H1 (cell line): ENCODE measurements at regions not wholly inside any gene's neighbourhood (a gene's known extent, or its start where the extent isn't known, plus 50 kb on each side); places are given as distances from the start of the nearest gene placed in this dataset.

Experiments
- KDM1A ChIP-seq: fragments of 200-600, 300-600 bp; sonication (generic); IDR thresholded peaks from 2 replicates; pipeline ENCODE4 v1.7.1; 2016; ENCODE audit warnings: mild to moderate bottlenecking, low read length, borderline replicate concordance
- POLR2AphosphoS5 ChIP-seq: IDR thresholded peaks from 2 replicates; pipeline ENCODE4 v1.6.1; 2011; ENCODE audit warnings: low read depth, low read length
- TBP ChIP-seq: IDR thresholded peaks from 2 replicates; pipeline ENCODE4 v1.6.1; 2011; ENCODE audit warnings: low read depth, low read length, improper control_type of control experiment
- TF ChIP-seq, protein P1 (sequence below): fragments of 300-600 bp; sonication (generic); IDR thresholded peaks from 2 replicates; pipeline ENCODE4 v1.7.1; 2012; ENCODE audit warnings: low read length, moderate library complexity, mild to moderate bottlenecking, inconsistent platforms; ENCODE audit not compliant: insufficient replicate concordance

DNA sequence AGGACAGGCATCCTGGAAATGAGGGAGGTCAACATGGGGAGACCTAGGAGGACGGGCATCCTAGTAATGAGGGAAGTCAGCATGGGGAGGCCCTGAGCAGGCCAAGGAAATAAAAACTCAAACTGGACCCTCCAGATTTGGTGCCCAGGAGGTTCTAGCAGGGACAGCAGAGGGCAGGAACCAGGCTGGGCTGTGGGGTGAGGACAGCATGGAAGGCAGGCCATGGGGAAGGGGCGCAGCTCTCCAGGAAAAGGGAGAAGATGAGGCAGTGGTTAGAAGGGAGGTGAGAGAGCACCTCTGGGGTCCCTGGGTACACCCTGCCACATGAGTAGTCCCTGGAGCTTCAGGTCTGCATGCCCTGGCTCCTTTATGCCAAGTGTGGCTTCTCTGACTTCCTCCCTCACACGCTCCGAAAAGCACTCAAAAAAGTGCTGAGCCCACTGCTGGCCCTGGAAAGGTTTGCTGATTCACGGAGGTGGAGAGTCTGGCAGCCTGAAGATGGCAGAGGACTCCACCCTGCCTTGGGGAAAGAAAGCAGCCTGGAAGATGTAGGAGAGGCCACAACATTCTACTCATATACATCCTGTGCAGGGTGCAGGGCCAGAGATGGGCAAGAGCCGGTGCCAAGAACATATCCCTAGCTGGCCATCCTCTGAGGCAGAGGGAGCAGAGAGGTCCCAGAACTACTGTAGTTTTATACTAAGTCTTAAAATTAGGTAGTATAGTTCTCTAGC is 154.9 kb downstream of the MRPL14 start (continued):
- TF ChIP-seq KDM1A = no peak
- TF ChIP-seq, protein P1, sequence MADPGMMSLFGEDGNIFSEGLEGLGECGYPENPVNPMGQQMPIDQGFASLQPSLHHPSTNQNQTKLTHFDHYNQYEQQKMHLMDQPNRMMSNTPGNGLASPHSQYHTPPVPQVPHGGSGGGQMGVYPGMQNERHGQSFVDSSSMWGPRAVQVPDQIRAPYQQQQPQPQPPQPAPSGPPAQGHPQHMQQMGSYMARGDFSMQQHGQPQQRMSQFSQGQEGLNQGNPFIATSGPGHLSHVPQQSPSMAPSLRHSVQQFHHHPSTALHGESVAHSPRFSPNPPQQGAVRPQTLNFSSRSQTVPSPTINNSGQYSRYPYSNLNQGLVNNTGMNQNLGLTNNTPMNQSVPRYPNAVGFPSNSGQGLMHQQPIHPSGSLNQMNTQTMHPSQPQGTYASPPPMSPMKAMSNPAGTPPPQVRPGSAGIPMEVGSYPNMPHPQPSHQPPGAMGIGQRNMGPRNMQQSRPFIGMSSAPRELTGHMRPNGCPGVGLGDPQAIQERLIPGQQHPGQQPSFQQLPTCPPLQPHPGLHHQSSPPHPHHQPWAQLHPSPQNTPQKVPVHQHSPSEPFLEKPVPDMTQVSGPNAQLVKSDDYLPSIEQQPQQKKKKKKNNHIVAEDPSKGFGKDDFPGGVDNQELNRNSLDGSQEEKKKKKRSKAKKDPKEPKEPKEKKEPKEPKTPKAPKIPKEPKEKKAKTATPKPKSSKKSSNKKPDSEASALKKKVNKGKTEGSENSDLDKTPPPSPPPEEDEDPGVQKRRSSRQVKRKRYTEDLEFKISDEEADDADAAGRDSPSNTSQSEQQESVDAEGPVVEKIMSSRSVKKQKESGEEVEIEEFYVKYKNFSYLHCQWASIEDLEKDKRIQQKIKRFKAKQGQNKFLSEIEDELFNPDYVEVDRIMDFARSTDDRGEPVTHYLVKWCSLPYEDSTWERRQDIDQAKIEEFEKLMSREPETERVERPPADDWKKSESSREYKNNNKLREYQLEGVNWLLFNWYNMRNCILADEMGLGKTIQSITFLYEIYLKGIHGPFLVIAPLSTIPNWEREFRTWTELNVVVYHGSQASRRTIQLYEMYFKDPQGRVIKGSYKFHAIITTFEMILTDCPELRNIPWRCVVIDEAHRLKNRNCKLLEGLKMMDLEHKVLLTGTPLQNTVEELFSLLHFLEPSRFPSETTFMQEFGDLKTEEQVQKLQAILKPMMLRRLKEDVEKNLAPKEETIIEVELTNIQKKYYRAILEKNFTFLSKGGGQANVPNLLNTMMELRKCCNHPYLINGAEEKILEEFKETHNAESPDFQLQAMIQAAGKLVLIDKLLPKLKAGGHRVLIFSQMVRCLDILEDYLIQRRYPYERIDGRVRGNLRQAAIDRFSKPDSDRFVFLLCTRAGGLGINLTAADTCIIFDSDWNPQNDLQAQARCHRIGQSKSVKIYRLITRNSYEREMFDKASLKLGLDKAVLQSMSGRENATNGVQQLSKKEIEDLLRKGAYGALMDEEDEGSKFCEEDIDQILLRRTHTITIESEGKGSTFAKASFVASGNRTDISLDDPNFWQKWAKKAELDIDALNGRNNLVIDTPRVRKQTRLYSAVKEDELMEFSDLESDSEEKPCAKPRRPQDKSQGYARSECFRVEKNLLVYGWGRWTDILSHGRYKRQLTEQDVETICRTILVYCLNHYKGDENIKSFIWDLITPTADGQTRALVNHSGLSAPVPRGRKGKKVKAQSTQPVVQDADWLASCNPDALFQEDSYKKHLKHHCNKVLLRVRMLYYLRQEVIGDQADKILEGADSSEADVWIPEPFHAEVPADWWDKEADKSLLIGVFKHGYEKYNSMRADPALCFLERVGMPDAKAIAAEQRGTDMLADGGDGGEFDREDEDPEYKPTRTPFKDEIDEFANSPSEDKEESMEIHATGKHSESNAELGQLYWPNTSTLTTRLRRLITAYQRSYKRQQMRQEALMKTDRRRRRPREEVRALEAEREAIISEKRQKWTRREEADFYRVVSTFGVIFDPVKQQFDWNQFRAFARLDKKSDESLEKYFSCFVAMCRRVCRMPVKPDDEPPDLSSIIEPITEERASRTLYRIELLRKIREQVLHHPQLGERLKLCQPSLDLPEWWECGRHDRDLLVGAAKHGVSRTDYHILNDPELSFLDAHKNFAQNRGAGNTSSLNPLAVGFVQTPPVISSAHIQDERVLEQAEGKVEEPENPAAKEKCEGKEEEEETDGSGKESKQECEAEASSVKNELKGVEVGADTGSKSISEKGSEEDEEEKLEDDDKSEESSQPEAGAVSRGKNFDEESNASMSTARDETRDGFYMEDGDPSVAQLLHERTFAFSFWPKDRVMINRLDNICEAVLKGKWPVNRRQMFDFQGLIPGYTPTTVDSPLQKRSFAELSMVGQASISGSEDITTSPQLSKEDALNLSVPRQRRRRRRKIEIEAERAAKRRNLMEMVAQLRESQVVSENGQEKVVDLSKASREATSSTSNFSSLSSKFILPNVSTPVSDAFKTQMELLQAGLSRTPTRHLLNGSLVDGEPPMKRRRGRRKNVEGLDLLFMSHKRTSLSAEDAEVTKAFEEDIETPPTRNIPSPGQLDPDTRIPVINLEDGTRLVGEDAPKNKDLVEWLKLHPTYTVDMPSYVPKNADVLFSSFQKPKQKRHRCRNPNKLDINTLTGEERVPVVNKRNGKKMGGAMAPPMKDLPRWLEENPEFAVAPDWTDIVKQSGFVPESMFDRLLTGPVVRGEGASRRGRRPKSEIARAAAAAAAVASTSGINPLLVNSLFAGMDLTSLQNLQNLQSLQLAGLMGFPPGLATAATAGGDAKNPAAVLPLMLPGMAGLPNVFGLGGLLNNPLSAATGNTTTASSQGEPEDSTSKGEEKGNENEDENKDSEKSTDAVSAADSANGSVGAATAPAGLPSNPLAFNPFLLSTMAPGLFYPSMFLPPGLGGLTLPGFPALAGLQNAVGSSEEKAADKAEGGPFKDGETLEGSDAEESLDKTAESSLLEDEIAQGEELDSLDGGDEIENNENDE = no peak
- no peak for TF ChIP-seq TBP
- TF ChIP-seq POLR2AphosphoS5 = no peak
